ENCODE measurements at regions not wholly inside any gene's neighbourhood (a gene's known extent, or its start where the extent isn't known, plus 50 kb on each side); places are given as distances from the start of the nearest gene placed in this dataset.

DNA sequence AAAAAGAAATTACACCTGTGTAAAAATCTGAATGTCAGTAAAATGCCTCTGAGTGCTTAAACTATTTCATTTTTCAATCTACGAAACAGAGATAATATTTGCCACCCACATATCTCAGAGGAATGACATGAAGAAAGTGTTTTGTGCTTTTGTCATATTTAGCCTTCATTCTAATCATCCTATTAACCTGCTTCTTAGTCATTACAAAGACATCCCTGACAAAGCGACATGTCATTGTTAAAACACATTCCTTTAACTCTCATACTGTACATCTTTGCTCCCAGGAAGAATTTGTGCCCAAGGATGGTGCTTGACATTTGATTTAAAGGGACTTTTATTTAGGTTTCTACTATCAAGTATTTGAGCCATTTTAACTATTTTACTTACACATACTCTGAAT, 275.9 kb downstream of the DMRTA1 start:
- no peak for DNase-seq (ENCODE audit: low spot score)
- BruUV-seq (replicated peaks): no TSS peak
- no peaks in the 10 kb centered on the region for H3K9me2 ChIP-seq (ENCODE audit: insufficient read depth, low read length)
- intact Hi-C loops (cut with micrococcal nuclease; ENCODE audit: unreplicated experiment): no loop called here
- no peaks in the 10 kb centered on the region for H3K36me3 ChIP-seq (ENCODE audit: insufficient read depth, low read length)
- H3K4me1 ChIP-seq (ENCODE audit: insufficient read depth, low read length, poor library complexity, severe bottlenecking): no peaks in the 10 kb centered on the region
- peak overlapping the region; percentile 29; the same call in 1 of the 2 replicates for H2AFZ ChIP-seq (ENCODE audit: low read length)
- ChIA-PET CTCF (ENCODE audit: unreplicated experiment) (no interaction called here), POLR2A (no interaction called here)
- TF ChIP-seq, protein P1, sequence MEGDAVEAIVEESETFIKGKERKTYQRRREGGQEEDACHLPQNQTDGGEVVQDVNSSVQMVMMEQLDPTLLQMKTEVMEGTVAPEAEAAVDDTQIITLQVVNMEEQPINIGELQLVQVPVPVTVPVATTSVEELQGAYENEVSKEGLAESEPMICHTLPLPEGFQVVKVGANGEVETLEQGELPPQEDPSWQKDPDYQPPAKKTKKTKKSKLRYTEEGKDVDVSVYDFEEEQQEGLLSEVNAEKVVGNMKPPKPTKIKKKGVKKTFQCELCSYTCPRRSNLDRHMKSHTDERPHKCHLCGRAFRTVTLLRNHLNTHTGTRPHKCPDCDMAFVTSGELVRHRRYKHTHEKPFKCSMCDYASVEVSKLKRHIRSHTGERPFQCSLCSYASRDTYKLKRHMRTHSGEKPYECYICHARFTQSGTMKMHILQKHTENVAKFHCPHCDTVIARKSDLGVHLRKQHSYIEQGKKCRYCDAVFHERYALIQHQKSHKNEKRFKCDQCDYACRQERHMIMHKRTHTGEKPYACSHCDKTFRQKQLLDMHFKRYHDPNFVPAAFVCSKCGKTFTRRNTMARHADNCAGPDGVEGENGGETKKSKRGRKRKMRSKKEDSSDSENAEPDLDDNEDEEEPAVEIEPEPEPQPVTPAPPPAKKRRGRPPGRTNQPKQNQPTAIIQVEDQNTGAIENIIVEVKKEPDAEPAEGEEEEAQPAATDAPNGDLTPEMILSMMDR (conservative IDR thresholded peaks at IDR 0.05; ENCODE audit: low read length): no peak
- TF ChIP-seq EZH2phosphoT487 (IDR thresholded peaks at IDR 0.05; ENCODE audit: borderline replicate concordance, low read depth, low read length): no peak
- no peaks in the 10 kb centered on the region for H3K79me2 ChIP-seq (ENCODE audit: insufficient read depth, low read depth, low read length)
- no peaks in the 10 kb centered on the region for H3K9me3 ChIP-seq (ENCODE audit: low read length)
- no peaks in the 10 kb centered on the region for H4K20me1 ChIP-seq (ENCODE audit: insufficient read depth, low read length)
- H3K4me3 ChIP-seq (ENCODE audit: low read depth, low read length, poor library complexity, severe bottlenecking): no peak overlapping the region
- no peak overlapping the region for H3K27ac ChIP-seq (ENCODE audit: low read depth, low read length, poor library complexity, severe bottlenecking)
- H3K4me2 ChIP-seq (ENCODE audit: low read length): no peak overlapping the region

DNA sequence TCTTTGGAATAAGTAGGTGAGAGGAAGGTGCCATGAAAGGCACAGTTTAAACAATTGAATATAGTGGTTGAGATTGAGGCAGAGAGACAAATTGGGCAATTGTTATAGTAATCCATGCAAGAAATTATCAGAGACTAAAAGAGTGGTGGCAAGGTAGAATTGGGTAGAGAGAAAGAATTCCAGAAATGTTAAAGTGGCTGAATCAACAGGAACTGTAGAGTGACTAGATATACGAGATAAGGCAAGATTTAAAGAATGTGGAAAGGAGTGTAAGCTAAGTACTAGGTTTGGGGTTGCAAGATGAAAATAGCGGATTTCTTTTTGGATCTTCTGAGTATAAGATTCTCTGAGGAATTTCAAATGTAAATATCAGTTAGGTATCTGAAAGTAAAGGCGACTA, 285.2 kb downstream of the DMRTA1 start:
- H3K36me3 ChIP-seq (ENCODE audit: insufficient read depth, low read length): no peaks in the 10 kb centered on the region
- BruUV-seq (replicated peaks): no TSS peak
- TF ChIP-seq, protein P1 (conservative IDR thresholded peaks at IDR 0.05; ENCODE audit: low read length): no peak
- no peak for TF ChIP-seq EZH2phosphoT487 (IDR thresholded peaks at IDR 0.05; ENCODE audit: borderline replicate concordance, low read depth, low read length)
- ChIA-PET POLR2A (no interaction called here), CTCF (ENCODE audit: unreplicated experiment) (no interaction called here)
- intact Hi-C loops (cut with micrococcal nuclease; ENCODE audit: unreplicated experiment): no loop called here
- H3K79me2 ChIP-seq (ENCODE audit: insufficient read depth, low read depth, low read length): no peaks in the 10 kb centered on the region
- peaks cover 6% of the 10 kb centered on the region for H3K4me1 ChIP-seq (ENCODE audit: insufficient read depth, low read length, poor library complexity, severe bottlenecking)
- H4K20me1 ChIP-seq (ENCODE audit: insufficient read depth, low read length): no peaks in the 10 kb centered on the region
- no peaks in the 10 kb centered on the region for H3K9me2 ChIP-seq (ENCODE audit: insufficient read depth, low read length)
- no peak overlapping the region for H3K4me2 ChIP-seq (ENCODE audit: low read length)
- no peak overlapping the region for H3K27ac ChIP-seq (ENCODE audit: low read depth, low read length, poor library complexity, severe bottlenecking)
- no peak overlapping the region for H3K4me3 ChIP-seq (ENCODE audit: low read depth, low read length, poor library complexity, severe bottlenecking)
- H3K9me3 ChIP-seq (ENCODE audit: low read length): no peaks in the 10 kb centered on the region
- no peak for DNase-seq (ENCODE audit: low spot score)
- peak overlapping the region; percentile 55; the same call in 1 of the 2 replicates for H2AFZ ChIP-seq (ENCODE audit: low read length)

DNA sequence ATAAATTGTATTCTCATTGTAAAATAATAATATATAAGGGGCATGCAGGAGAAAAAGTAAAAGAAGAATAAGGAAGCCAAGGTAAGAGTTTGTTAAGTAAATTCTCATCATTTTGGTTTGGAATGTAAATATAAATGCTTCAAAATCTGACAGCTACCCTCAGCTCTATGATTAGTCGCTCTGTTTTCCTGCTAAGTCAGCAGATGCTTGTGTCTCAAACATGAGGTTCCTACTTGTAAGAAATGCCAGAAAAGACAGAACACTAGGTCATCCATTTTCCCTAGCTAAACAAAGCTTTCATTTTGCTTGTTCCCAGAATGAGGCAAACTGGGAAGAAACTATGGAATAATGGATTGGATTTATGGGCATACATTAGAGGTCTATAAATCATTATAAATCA, 293.1 kb downstream of the DMRTA1 start:
- Histone ChIP-seq H4K20me1 (ENCODE audit: insufficient read depth, low read length) (no peaks in the 10 kb centered on the region), H3K9me3 (ENCODE audit: low read length) (no peaks in the 10 kb centered on the region), H3K4me1 (ENCODE audit: insufficient read depth, low read length, poor library complexity, severe bottlenecking) (no peaks in the 10 kb centered on the region), H3K9me2 (ENCODE audit: insufficient read depth, low read length) (no peaks in the 10 kb centered on the region), H3K36me3 (ENCODE audit: insufficient read depth, low read length) (no peaks in the 10 kb centered on the region), H3K27ac (ENCODE audit: low read depth, low read length, poor library complexity, severe bottlenecking) (no peak overlapping the region), H3K4me3 (ENCODE audit: low read depth, low read length, poor library complexity, severe bottlenecking) (no peak overlapping the region), H3K4me2 (ENCODE audit: low read length) (no peak overlapping the region), H3K79me2 (ENCODE audit: insufficient read depth, low read depth, low read length) (no peaks in the 10 kb centered on the region), H2AFZ (ENCODE audit: low read length) (no peak overlapping the region; the same call in 1 of the 2 replicates)
- DNase-seq (ENCODE audit: low spot score): no peak
- intact Hi-C loops (cut with micrococcal nuclease; ENCODE audit: unreplicated experiment): loop anchor here (10.0 kb wide), 1 partner anchor 45 kb away; no protein-coding TSS in a partner anchor
- no peak for TF ChIP-seq EZH2phosphoT487 (IDR thresholded peaks at IDR 0.05; ENCODE audit: borderline replicate concordance, low read depth, low read length)
- TF ChIP-seq, protein P1 (conservative IDR thresholded peaks at IDR 0.05; ENCODE audit: low read length): no peak
- no TSS peak for BruUV-seq (replicated peaks)
- ChIA-PET POLR2A (interaction anchor here (0.6 kb wide), 1 partner anchor 61 kb away, joined by 3 read pairs; no protein-coding TSS in a partner anchor), CTCF (ENCODE audit: unreplicated experiment) (no interaction called here)

Measured in OCI-LY7 (cell line).